ENCODE measurements at regions not wholly inside any gene's neighbourhood (a gene's known extent, or its start where the extent isn't known, plus 50 kb on each side); places are given as distances from the start of the nearest gene placed in this dataset.
A peak's percentile ranks its signal among the peaks of the same experiment; 100 is the strongest.

DNA sequence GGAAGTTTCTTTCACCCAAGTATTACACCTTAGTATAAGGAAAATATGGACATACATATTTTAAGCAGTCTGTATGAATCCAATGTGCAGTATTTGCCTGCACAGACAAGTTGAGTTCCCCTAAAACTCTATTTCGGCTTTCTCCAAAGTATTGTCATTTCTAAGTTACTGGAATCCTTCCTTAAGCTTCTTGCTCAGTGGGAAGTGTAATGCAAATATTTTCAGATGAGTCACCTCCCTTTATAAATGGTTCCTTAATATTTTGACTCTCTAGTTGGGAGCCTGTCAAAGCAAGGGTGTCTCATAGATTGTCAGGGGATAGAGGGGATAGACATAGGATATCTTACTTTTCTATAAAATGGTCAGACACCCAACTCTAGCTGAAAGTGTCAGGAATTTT lies 178.6 kb downstream of the NAA11 start:
- no TSS peak for BruUV-seq (replicated peaks)
- DNase-seq (ENCODE audit: low read depth, low spot score) (no peak), ATAC-seq (no peak)
- H3K27me3 ChIP-seq (ENCODE audit: control insufficient read depth, insufficient read depth, low read length) = no peaks in the 10 kb centered on the region
- in situ Hi-C loops (cut with HindIII; ENCODE audit: low pct_unique_long_range_greater_than_20kb, low sequenced_read_pairs) (no loop called here), intact Hi-C loops (cut with micrococcal nuclease; ENCODE audit: unreplicated experiment) (no loop called here)
- POLR2A ChIA-PET = interaction anchor here (0.6 kb wide), 1 partner anchor 844 kb away, joined by 3 read pairs; no protein-coding TSS in a partner anchor
- no peaks in the 10 kb centered on the region for H3K9me3 ChIP-seq (ENCODE audit: control insufficient read depth, insufficient read depth, low read depth, low read length)
- TF ChIP-seq POLR2AphosphoS5 (IDR thresholded peaks at IDR 0.05; ENCODE audit: low read depth, low read length) = no peak
- no peak for TF ChIP-seq SIN3A (IDR thresholded peaks at IDR 0.05; ENCODE audit: borderline replicate concordance, insufficient read depth, low read depth, low read length)
- TF ChIP-seq, protein P1, sequence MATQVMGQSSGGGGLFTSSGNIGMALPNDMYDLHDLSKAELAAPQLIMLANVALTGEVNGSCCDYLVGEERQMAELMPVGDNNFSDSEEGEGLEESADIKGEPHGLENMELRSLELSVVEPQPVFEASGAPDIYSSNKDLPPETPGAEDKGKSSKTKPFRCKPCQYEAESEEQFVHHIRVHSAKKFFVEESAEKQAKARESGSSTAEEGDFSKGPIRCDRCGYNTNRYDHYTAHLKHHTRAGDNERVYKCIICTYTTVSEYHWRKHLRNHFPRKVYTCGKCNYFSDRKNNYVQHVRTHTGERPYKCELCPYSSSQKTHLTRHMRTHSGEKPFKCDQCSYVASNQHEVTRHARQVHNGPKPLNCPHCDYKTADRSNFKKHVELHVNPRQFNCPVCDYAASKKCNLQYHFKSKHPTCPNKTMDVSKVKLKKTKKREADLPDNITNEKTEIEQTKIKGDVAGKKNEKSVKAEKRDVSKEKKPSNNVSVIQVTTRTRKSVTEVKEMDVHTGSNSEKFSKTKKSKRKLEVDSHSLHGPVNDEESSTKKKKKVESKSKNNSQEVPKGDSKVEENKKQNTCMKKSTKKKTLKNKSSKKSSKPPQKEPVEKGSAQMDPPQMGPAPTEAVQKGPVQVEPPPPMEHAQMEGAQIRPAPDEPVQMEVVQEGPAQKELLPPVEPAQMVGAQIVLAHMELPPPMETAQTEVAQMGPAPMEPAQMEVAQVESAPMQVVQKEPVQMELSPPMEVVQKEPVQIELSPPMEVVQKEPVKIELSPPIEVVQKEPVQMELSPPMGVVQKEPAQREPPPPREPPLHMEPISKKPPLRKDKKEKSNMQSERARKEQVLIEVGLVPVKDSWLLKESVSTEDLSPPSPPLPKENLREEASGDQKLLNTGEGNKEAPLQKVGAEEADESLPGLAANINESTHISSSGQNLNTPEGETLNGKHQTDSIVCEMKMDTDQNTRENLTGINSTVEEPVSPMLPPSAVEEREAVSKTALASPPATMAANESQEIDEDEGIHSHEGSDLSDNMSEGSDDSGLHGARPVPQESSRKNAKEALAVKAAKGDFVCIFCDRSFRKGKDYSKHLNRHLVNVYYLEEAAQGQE (IDR thresholded peaks at IDR 0.05; ENCODE audit: insufficient read depth in 1 of 2, low read depth in 2 of 2, low read length in 1 of 2) = no peak
- TF ChIP-seq, protein P2, sequence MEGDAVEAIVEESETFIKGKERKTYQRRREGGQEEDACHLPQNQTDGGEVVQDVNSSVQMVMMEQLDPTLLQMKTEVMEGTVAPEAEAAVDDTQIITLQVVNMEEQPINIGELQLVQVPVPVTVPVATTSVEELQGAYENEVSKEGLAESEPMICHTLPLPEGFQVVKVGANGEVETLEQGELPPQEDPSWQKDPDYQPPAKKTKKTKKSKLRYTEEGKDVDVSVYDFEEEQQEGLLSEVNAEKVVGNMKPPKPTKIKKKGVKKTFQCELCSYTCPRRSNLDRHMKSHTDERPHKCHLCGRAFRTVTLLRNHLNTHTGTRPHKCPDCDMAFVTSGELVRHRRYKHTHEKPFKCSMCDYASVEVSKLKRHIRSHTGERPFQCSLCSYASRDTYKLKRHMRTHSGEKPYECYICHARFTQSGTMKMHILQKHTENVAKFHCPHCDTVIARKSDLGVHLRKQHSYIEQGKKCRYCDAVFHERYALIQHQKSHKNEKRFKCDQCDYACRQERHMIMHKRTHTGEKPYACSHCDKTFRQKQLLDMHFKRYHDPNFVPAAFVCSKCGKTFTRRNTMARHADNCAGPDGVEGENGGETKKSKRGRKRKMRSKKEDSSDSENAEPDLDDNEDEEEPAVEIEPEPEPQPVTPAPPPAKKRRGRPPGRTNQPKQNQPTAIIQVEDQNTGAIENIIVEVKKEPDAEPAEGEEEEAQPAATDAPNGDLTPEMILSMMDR (IDR thresholded peaks at IDR 0.05) = no peak
- TF ChIP-seq TCF7L2 (IDR thresholded peaks at IDR 0.05; ENCODE audit: low read depth, low read length) = no peak
- H3K27ac ChIP-seq (ENCODE audit: low read length) = no peak overlapping the region
- H3K4me3 ChIP-seq (ENCODE audit: low read depth in 2 of 2, low read length in 2 of 2) = no peak overlapping the region
- CTCF ChIA-PET = no interaction called here
- no peaks in the 10 kb centered on the region for H3K4me1 ChIP-seq (ENCODE audit: control insufficient read depth, insufficient read depth, low read length)
- no peaks in the 10 kb centered on the region for H3K36me3 ChIP-seq (ENCODE audit: control insufficient read depth, insufficient read depth, low read length)

DNA sequence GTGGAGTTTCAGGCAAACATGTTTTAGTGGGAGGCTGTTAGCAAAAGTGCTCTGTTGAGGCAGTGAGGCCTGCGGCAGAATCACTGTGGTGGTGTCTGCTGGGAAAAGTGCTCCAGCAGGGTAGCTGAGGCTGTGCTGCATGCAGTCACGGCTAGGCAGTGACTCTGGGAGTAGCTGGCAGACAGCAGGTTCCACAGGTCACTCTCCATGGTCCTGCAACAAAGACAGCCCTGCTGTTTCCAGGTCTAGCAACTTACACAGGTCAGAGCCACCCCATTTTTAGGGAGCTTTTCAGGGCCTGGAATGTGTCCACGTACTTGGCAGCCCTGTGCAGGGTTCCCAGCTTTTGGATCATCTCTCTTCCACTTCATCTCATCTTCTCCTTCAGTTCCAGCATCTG lies 184.3 kb downstream of the NAA11 start:
- Histone ChIP-seq H3K36me3 (ENCODE audit: control insufficient read depth, insufficient read depth, low read length) (no peaks in the 10 kb centered on the region), H3K4me1 (ENCODE audit: control insufficient read depth, insufficient read depth, low read length) (no peaks in the 10 kb centered on the region), H3K4me3 (ENCODE audit: low read depth in 2 of 2, low read length in 2 of 2) (no peak overlapping the region), H3K27ac (ENCODE audit: low read length) (no peak overlapping the region), H3K27me3 (ENCODE audit: control insufficient read depth, insufficient read depth, low read length) (no peaks in the 10 kb centered on the region), H3K9me3 (ENCODE audit: control insufficient read depth, insufficient read depth, low read depth, low read length) (no peaks in the 10 kb centered on the region)
- ChIA-PET POLR2A (no interaction called here), CTCF (no interaction called here)
- TF ChIP-seq, protein P2 (IDR thresholded peaks at IDR 0.05) = no peak
- TF ChIP-seq, protein P1 (IDR thresholded peaks at IDR 0.05; ENCODE audit: insufficient read depth in 1 of 2, low read depth in 2 of 2, low read length in 1 of 2) = peak; percentile 59 to 75; a peak in 3 of 4 replicates
- intact Hi-C loops (cut with micrococcal nuclease; ENCODE audit: unreplicated experiment) = no loop called here
- DNase-seq (ENCODE audit: low read depth, low spot score) (no peak), ATAC-seq (no peak)
- in situ Hi-C loops (cut with HindIII; ENCODE audit: low pct_unique_long_range_greater_than_20kb, low sequenced_read_pairs) = no loop called here
- no TSS peak for BruUV-seq (replicated peaks)

All from Panc1 (cell line).